OCI-LY1 (cell line): ENCODE measurements at regions not wholly inside any gene's neighbourhood (a gene's known extent, or its start where the extent isn't known, plus 50 kb on each side); places are given as distances from the start of the nearest gene placed in this dataset.

ENCODE experiments used
- EZH2 ChIP-seq: fragments of 200-600 bp; sonication (generic), shearing (Covaris generic); IDR thresholded peaks from 2 replicates; pipeline ENCODE4 v1.8.0; 2017; ENCODE audit warnings: borderline replicate concordance, mixed run types, mild to moderate bottlenecking, antibody characterized with exemption, low read length, moderate library complexity, mixed read lengths
- TF ChIP-seq, protein P1 (sequence below): fragments of 200-600 bp; sonication (generic), shearing (Covaris generic); IDR thresholded peaks from 2 replicates; pipeline ENCODE4 v1.5.1; 2017; ENCODE audit warnings: mild to moderate bottlenecking, antibody characterized with exemption, low read length, moderate library complexity, mixed read lengths

DNA sequence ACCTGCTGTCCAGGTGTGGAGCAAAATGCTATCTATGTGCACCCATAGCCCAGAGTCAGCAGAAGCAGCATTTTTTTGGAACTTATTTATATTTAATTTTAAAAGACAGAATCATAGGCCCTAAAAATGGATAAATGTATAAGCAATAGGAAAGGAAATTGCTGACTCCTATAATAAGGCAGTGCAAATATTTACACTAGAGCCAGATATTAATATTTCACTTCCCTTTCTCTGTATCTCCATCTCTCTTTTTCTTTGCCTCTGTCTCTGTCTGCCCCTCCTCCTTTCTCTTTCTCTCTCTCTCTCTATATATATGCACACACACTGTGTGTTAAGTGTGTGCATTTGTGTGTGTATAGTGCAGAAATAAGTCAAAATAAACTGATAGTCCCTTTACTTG lies 375.6 kb downstream of the SOX11 start:
- TF ChIP-seq, protein P1, sequence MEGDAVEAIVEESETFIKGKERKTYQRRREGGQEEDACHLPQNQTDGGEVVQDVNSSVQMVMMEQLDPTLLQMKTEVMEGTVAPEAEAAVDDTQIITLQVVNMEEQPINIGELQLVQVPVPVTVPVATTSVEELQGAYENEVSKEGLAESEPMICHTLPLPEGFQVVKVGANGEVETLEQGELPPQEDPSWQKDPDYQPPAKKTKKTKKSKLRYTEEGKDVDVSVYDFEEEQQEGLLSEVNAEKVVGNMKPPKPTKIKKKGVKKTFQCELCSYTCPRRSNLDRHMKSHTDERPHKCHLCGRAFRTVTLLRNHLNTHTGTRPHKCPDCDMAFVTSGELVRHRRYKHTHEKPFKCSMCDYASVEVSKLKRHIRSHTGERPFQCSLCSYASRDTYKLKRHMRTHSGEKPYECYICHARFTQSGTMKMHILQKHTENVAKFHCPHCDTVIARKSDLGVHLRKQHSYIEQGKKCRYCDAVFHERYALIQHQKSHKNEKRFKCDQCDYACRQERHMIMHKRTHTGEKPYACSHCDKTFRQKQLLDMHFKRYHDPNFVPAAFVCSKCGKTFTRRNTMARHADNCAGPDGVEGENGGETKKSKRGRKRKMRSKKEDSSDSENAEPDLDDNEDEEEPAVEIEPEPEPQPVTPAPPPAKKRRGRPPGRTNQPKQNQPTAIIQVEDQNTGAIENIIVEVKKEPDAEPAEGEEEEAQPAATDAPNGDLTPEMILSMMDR, result no peak
- TF ChIP-seq EZH2, result no peak
